Left ventricle myocardium inferior (tissue), 1 donor: ENCODE measurements at regions not wholly inside any gene's neighbourhood (a gene's known extent, or its start where the extent isn't known, plus 50 kb on each side); places are given as distances from the start of the nearest gene placed in this dataset.

Source experiments
- DNase-seq: peaks from one replicate; pipeline ENCODE4 v3.0.0-alpha.2; 2020
- H3K27ac ChIP-seq: fragments of 200-600 bp; replicated peaks from 2 replicates; pipeline ENCODE4 v1.8.0; 2021
- H3K27me3 ChIP-seq: fragments of 200-600 bp; 2 replicates; pipeline ENCODE4 v1.8.0; 2021; ENCODE audit warnings: low read depth
- H3K36me3 ChIP-seq: fragments of 200-600 bp; 2 replicates; pipeline ENCODE4 v1.8.0; 2021
- H3K4me1 ChIP-seq: fragments of 200-600 bp; 2 replicates; pipeline ENCODE4 v1.8.0; 2021
- H3K4me3 ChIP-seq: fragments of 200-600 bp; 2 replicates; pipeline ENCODE4 v1.8.0; 2021; ENCODE audit warnings: mild to moderate bottlenecking, moderate library complexity
- H3K9me3 ChIP-seq: fragments of 200-600 bp; replicated peaks from 2 replicates; pipeline ENCODE4 v1.8.0; 2021
- CTCF ChIP-seq: fragments of 200-600 bp; IDR thresholded peaks from 2 replicates; pipeline ENCODE4 v1.8.0; 2021; ENCODE audit warnings: antibody characterized with exemption, mild to moderate bottlenecking, borderline replicate concordance
- intact Hi-C: fragments of 100-400 bp; cut with micrococcal nuclease; formaldehyde crosslinking; loops from one replicate; pipeline ENCODE4 v1.11.0; 2022
- donor health status: DM: no; HTN: yes; CAD: no; lungs with severe emphysema.

GRCh38 chr14:42140831-42141279, 534.2 kb downstream of the LRFN5 start:
- DNase-seq, result no peak
- TF ChIP-seq CTCF, result no peak
- no peaks in the 10 kb centered on the region for H3K4me1 ChIP-seq
- no peak overlapping the region for H3K27ac ChIP-seq
- intact Hi-C loops, result no loop called here
- H3K4me3 ChIP-seq, result no peak overlapping the region
- no peaks in the 10 kb centered on the region for H3K27me3 ChIP-seq
- H3K9me3 ChIP-seq, result peaks cover 10% of the 10 kb centered on the region
- H3K36me3 ChIP-seq, result no peaks in the 10 kb centered on the region

DNA sequence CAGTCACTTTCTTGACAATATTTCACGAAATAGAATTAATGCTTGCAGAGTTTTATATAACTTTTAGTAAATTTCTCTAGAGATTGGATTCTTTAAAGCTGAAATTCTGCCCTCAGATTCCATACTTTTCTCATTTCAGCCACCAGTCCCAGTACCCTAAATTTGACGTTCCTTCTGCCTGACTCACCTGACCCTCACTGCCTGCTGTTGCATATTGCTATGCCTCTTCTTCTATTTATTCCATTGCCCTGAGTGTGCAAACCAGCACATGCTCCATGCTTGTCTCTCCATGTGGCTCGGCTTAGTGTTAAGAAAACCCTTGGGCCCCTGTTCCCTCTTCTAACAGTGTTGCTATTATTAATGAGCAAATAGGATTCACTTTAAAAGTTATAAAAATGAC, 533.3 kb downstream of the LRFN5 start:
- intact Hi-C loops, result no loop called here
- H3K4me3 ChIP-seq, result no peak overlapping the region
- no peaks in the 10 kb centered on the region for H3K27me3 ChIP-seq
- H3K4me1 ChIP-seq, result no peaks in the 10 kb centered on the region
- peaks cover 9% of the 10 kb centered on the region for H3K9me3 ChIP-seq
- H3K36me3 ChIP-seq, result no peaks in the 10 kb centered on the region
- DNase-seq, result no peak
- TF ChIP-seq CTCF, result no peak
- H3K27ac ChIP-seq, result no peak overlapping the region

- H3K27me3 ChIP-seq, result no peaks in the 10 kb centered on the region
- H3K27ac ChIP-seq, result no peak overlapping the region
- no peaks in the 10 kb centered on the region for H3K4me1 ChIP-seq
- no peak overlapping the region for H3K4me3 ChIP-seq
- intact Hi-C loops, result no loop called here
- no peaks in the 10 kb centered on the region for H3K9me3 ChIP-seq
- DNase-seq, result no peak
- TF ChIP-seq CTCF, result no peak
- H3K36me3 ChIP-seq, result no peaks in the 10 kb centered on the region
Measured at GRCh38 chr14:42138406-42138805, 531.7 kb downstream of the LRFN5 start.

- no peak for DNase-seq
- intact Hi-C loops, result no loop called here
- H3K27ac ChIP-seq, result no peak overlapping the region
- no peaks in the 10 kb centered on the region for H3K4me1 ChIP-seq
- peaks cover 3% of the 10 kb centered on the region for H3K9me3 ChIP-seq
- H3K27me3 ChIP-seq, result no peaks in the 10 kb centered on the region
- no peak overlapping the region for H3K4me3 ChIP-seq
- H3K36me3 ChIP-seq, result no peaks in the 10 kb centered on the region
- TF ChIP-seq CTCF, result no peak
Measured at GRCh38 chr14:42130815-42131214, 524.1 kb downstream of the LRFN5 start.

GRCh38 chr14:42123526-42123925, 516.9 kb downstream of the LRFN5 start:
- no peak overlapping the region for H3K27ac ChIP-seq
- H3K27me3 ChIP-seq, result no peaks in the 10 kb centered on the region
- no peak for TF ChIP-seq CTCF
- DNase-seq, result no peak
- intact Hi-C loops, result no loop called here
- H3K9me3 ChIP-seq, result peaks cover 10% of the 10 kb centered on the region
- no peaks in the 10 kb centered on the region for H3K4me1 ChIP-seq
- H3K4me3 ChIP-seq, result no peak overlapping the region
- no peaks in the 10 kb centered on the region for H3K36me3 ChIP-seq
